Urinary bladder (tissue), 3 donors: ENCODE measurements at regions not wholly inside any gene's neighbourhood (a gene's known extent, or its start where the extent isn't known, plus 50 kb on each side); places are given as distances from the start of the nearest gene placed in this dataset.

Experiments
- DNase-seq: peaks from one replicate; pipeline ENCODE4 v3.0.0-alpha.2; 2015; ENCODE audit errors: extremely low spot score
- H3K27ac ChIP-seq: one replicate; pipeline ENCODE4 v1.5.1; 2013; ENCODE audit warnings: low read depth, mild to moderate bottlenecking, moderate library complexity
- H3K36me3 ChIP-seq: one replicate; pipeline ENCODE4 v1.6.1; 2013; ENCODE audit warnings: mild to moderate bottlenecking, moderate library complexity; ENCODE audit not compliant: insufficient read depth
- H3K4me1 ChIP-seq: one replicate; pipeline ENCODE4 v1.6.1; 2013; ENCODE audit warnings: mild to moderate bottlenecking, moderate library complexity; ENCODE audit not compliant: insufficient read depth
- H3K4me3 ChIP-seq: one replicate; pipeline ENCODE4 v1.5.1; 2013; ENCODE audit warnings: low read depth, low read length
- WGBS: extraction: QIAGEN DNeasy Blood & Tissue Kit; methylation state at CpG from one replicate; pipeline ENCODE4 v1.1.7; 2013; 5-methylcytosine and 5-hydroxymethylcytosine counted together
- donor health status: healthy with polysubstance abuse.
- donor health status: healthy.

DNA sequence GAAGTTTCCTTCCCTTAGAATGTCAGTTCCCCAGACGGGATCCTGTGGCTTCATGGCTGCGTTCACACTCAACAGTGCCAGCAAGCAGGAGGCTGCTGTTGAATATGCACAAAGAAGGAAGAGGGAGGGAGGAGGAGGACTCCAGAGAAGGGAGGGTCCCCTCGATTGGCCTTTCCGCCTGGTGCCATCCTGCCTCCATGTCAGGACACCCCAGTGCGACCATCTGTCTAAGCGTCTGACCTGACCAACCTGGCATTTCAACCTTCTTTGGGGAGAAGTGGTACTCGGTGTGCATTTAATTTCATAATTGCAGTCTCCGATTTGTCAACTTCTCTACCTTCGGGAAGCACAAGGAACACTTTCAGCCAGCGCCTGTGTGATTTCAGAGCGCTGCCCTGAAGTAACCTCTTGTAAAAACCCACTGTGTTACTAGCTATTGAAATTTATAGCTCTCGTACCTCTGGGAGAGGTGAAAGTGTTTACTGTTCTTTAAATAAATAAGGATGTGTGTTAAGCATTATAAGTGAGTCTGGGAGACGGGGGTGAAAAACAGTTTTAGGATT is 1491.9 kb downstream of the TBC1D22A start:
- no peak overlapping the region for H3K27ac ChIP-seq
- whole genome bisulfite sequencing: 10% methylated on average over 13 of the region's 13 CpGs
- no peak overlapping the region for H3K4me3 ChIP-seq
- H3K4me1 ChIP-seq: no peaks in the 10 kb centered on the region
- no peak for DNase-seq
- H3K36me3 ChIP-seq: no peaks in the 10 kb centered on the region

DNA sequence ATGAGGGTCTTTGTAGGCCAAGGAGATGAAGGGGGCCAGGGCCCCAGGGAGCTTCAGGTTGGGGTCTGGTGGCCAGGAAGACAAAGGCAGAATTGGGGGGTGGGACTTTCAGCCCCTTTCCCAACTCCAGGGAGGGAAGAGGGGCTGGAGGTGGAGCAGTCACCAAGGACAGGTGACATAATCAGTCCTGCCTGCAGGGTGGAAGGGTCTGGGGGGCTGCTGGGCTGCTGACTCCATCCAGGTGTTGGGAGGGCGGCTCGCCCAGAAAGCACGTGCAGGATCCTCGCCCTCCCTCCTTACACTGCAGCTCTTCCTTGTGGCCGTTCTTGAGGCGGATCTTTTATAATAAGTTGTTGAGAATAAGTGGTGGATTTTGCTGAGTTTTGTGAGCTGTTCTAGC is 1491.1 kb downstream of the TBC1D22A start:
- 58% methylated on average over 6 of the region's 6 CpGs for WGBS
- H3K36me3 ChIP-seq: no peaks in the 10 kb centered on the region

DNA sequence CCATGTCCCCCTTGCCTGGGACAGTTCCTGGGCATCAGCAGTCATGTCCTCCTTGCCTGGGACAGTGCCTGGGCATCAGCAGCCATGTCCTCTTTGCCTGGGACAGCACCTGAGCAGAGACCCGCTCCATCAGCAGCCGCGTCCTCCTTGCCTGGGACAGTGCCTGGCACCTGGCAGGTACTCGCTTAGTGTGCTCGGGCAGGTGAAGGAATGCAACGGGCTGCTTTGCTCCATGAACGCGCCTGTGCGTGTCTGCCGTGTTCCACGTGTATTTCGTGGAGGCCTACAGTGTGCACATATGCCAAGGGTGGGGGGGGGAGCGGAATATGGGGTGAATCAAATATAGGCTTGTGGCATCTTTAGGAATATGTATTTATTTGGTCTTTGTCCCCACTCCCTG is 1490.7 kb downstream of the TBC1D22A start:
- Histone ChIP-seq H3K4me1 (no peaks in the 10 kb centered on the region), H3K36me3 (no peaks in the 10 kb centered on the region), H3K4me3 (no peak overlapping the region), H3K27ac (no peak overlapping the region)
- no peak for DNase-seq
- 91% methylated on average over 13 of the region's 13 CpGs for WGBS

More for the DNA sequence above, 1491.1 kb downstream of the TBC1D22A start:
- H3K4me1 ChIP-seq: no peaks in the 10 kb centered on the region
- H3K4me3 ChIP-seq: no peak overlapping the region
- no peak for DNase-seq
- no peak overlapping the region for H3K27ac ChIP-seq

DNA sequence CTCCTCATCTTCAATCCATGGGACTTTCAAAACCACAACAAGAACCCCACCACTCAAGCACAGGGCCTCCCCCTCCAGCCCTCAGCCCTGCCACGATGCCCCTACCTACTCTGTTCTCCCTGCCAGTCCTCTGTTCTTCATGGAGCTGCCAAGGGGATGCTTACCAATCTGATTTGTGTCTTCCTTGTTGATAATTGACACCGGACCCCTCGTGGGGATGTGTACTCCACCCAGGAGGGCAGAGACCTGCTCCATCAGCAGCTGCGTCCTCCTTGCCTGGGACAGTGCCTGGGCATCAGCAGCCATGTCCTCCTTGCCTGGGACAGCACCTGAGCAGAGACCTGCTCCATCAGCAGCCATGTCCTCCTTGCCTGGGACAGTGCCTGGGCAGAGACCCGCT is 1489.2 kb downstream of the TBC1D22A start:
- Histone ChIP-seq H3K36me3 (no peaks in the 10 kb centered on the region), H3K4me1 (no peaks in the 10 kb centered on the region), H3K4me3 (no peak overlapping the region), H3K27ac (no peak overlapping the region)
- no peak for DNase-seq
- 81% methylated on average over 5 of the region's 5 CpGs for WGBS

DNA sequence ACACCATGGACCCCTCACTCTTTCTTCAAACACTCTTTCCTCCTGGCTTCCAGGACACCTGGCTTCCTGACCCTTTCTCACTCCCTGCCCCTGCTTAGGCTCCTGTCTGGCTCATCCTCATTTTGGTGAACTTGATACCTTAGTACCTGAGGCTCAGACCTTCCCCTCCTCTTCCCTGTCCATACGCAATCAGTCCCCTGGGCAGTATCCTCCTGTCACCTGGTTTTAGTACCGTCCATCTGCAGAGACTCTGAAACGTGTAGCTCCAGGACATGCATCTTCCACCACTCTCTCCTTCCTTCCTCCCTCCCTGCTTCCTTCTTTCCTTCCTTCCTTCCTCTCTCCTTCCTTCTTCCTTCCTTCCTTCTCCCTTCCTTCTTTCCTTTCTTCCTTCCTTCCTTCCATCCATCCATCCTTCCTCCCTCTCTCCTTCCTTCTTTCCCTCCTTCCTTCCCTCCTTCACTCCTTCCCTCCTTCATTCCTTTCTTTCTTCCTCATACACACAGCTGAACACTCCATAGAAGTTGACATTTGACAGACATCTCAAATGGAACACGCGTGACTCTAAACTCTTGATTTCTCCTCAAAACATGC is 1488.6 kb downstream of the TBC1D22A start:
- no peaks in the 10 kb centered on the region for H3K4me1 ChIP-seq
- no peak overlapping the region for H3K27ac ChIP-seq
- no peak overlapping the region for H3K4me3 ChIP-seq
- DNase-seq: no peak
- 74% methylated on average over 5 of the region's 5 CpGs for WGBS
- H3K36me3 ChIP-seq: no peaks in the 10 kb centered on the region

DNA sequence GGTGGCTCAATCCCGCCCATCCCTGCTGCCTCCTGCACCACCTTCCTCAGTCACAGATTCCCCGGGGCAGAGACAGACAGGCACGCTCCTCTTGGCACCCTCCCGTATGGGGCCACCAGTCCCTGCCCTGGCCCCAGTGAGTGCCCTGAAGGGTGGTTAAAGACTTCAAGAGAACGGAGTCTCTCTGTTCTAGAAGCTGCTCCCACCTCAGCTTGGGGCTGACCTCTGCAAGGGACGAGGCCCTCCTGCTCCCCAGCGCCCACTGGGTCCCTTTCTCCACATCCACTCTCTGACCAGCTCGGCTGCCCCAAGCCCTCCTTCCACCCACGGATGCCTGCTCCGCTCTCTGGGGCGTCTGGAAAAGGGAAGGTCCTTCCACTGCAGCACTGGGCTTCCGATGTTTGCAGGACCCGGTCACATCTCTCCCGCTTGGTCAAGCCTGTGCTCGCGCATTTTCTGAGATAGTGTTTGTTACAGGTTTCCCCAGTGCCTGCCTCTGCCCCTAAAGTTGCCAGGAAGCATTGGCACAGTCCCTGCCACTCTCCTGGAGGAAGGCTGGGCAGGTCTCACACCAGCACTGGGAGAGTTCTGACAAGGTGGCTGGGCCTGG is 1487.9 kb downstream of the TBC1D22A start:
- H3K4me1 ChIP-seq: no peaks in the 10 kb centered on the region
- no peak overlapping the region for H3K27ac ChIP-seq
- DNase-seq: no peak
- no peaks in the 10 kb centered on the region for H3K36me3 ChIP-seq
- no peak overlapping the region for H3K4me3 ChIP-seq
- 73% methylated on average over 16 of the region's 16 CpGs for WGBS

DNA sequence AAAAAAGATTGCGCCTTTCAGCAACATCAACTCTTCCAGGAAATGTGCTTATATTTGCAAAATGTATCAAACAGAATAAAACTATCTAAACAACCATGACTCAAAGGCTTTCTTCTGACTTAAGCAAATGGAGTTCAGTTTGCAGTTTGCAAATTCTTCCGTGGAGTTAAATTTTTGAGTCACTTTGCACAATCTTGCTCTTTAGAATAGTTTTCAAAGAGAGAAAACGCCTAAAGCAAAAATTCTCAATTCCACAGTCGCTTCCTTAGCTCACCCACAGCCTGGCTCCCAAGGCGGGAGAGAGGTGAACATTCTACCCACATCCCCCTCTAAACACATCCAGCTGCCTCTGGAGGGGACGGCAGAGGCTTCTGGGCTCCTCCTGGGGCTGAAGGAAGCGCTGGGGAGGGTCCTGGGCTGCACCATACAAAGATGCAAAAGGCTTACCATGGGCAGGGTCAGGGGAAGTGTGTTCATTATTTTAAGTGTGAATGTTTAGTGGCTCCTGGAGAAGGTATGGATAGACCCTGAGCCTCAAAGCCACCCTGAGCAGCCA is 1487.3 kb downstream of the TBC1D22A start:
- Histone ChIP-seq H3K27ac (no peak overlapping the region), H3K4me3 (no peak overlapping the region), H3K36me3 (no peaks in the 10 kb centered on the region), H3K4me1 (no peaks in the 10 kb centered on the region)
- 41% methylated on average over 7 of the region's 7 CpGs for WGBS
- no peak for DNase-seq

DNA sequence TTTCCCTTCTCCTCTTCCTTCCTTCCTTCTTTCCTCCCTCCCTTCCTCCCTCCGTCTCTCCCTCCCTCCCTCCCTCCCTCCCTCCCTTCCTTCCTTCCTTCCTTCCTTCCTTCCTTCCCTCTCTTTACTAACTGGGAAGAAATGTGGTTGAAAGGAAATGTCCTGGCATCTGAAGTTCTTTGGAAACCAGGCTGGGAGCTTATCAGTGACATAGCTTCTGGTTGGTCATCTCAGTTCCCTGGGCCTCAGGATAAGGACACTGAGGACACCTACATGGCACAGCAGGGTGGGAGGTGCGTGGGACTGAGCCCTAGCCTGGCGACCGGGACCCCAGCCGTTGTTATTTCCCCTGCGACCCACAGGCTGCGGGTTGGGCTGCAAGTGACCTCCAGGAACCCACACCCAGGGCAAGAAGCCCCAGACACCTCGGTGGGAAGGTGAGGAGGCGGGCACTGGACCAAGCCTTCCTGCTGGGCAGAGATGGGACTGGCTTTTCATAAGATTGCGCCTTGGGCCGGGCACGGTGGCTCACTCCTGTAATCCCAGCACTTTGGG is 1486.5 kb downstream of the TBC1D22A start:
- no peaks in the 10 kb centered on the region for H3K36me3 ChIP-seq
- no peak overlapping the region for H3K4me3 ChIP-seq
- 62% methylated on average over 10 of the region's 12 CpGs for WGBS
- DNase-seq: no peak
- H3K27ac ChIP-seq: no peak overlapping the region
- no peaks in the 10 kb centered on the region for H3K4me1 ChIP-seq

DNA sequence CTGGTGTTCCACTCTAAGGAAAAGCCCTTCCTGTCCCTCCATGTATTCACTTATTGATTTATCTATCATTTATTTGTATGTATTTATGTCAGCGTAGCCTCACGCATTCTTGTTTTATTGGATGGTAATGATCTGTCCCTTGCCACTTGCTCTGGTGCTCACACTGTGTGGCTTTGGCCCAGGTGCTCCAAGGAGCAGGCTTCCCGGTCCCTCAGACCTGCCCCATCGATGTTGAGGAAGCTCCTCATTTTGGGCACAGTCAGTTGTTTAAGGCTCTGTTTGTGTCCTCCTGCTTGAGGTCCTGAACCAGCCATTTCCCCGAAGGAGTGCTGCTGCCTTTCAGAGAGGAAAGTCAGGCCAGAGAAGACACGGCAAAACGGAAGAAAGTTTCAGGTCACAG is 1485.4 kb downstream of the TBC1D22A start:
- 83% methylated on average over 7 of the region's 7 CpGs for WGBS
- no peak for DNase-seq
- Histone ChIP-seq H3K4me1 (no peaks in the 10 kb centered on the region), H3K4me3 (no peak overlapping the region), H3K36me3 (no peaks in the 10 kb centered on the region), H3K27ac (no peak overlapping the region)

DNA sequence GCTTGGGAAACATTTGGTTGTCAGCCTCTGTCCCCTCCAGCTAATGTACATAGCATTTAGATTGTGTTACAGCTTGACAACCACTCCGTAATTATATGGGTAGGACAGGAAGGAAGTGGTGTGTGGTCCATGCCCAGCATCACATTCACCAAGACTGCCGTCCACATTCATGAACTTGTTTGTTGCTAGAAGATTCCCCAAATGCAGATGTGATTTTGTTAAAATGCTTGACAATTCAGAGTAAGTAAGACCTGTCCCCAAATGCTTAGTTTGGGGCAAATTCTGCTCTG is 1482.7 kb downstream of the TBC1D22A start:
- Histone ChIP-seq H3K4me1 (no peaks in the 10 kb centered on the region), H3K27ac (no peak overlapping the region), H3K4me3 (no peak overlapping the region), H3K36me3 (no peaks in the 10 kb centered on the region)
- no peak for DNase-seq
- WGBS: 44% methylated on average over 2 of the region's 2 CpGs

DNA sequence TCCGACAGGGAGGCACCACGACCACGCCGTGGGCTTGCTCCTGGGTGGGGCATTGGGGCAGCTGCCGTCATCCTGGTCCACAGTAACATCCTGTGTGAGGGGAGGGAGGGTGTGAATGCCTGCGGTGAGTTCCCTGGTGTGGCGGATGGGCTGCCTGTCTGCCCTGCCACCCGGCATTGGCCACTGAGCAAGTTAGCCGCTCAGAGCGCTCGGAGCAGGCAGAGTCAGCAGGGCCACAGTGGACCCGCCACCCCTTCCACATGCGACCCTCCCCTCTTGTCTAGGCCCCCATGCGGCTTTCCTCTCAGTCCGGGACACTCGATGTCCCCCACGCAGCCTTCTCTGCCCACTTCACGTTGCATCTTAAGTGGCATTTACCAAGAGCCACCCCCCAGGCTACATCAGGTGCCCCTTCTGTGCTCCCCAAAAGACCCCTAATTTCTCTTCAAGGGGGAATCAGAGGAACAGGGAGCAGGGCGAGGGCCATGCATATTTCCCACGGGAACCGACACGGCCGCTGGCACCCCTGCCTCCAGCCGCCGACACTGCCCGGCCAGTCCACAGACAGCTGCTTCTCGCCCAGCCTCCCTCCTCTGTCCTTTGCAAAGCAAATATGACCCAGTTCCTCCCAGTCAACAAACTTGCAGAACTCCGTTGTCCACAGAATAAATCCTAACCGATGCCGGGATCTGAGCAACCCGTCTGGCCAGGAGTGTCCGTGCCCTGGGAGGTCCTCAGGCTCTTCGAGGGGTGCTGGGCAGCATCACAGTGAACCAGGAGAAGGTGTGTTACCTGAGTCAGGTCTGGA is 1482.1 kb downstream of the TBC1D22A start:
- Histone ChIP-seq H3K4me3 (no peak overlapping the region), H3K4me1 (no peaks in the 10 kb centered on the region), H3K36me3 (no peaks in the 10 kb centered on the region), H3K27ac (no peak overlapping the region)
- DNase-seq: no peak
- WGBS: 94% methylated on average over 33 of the region's 33 CpGs

DNA sequence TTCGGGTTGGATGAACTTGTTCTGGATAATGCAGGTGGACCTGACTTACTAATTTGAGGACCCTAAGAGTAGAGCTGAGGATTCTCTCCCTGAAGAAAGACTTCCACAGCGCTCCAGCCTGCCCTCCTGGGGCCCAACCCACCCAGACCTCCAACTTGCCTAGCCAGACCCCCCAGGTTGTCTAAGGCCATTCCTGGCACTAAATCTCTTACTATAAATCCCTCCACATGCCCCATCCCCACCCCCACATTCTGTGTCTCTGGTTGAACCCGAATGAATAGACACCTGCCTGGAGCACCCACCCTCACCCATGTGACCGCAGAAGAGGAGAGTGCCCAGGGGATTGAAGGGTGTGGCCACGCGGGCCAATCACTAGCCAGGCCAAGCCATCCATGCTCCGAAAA is 1480.0 kb downstream of the TBC1D22A start:
- no peak overlapping the region for H3K4me3 ChIP-seq
- 88% methylated on average over 7 of the region's 7 CpGs for WGBS
- no peak overlapping the region for H3K27ac ChIP-seq
- H3K4me1 ChIP-seq: no peaks in the 10 kb centered on the region
- DNase-seq: no peak
- no peaks in the 10 kb centered on the region for H3K36me3 ChIP-seq

DNA sequence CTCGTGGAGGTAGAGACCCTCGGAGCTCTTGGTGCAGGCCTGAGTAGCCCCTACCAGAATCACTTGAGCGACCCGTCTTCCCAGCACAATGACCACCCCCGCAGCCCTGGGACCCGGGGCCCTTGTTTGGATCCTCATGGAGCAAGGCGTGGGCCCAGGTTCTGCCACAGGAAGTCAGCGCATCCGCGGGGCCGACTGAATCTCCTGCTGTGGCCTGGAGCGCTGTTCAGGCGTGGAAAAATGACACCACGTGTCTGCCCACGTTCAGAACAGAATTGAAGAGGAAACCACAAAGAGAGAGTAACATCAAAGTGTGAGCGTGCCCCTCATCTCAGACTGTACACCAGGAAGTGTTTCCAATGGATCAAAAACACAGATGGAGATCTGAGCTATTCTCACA is 1479.2 kb downstream of the TBC1D22A start:
- H3K36me3 ChIP-seq: no peaks in the 10 kb centered on the region
- DNase-seq: no peak
- no peaks in the 10 kb centered on the region for H3K4me1 ChIP-seq
- no peak overlapping the region for H3K4me3 ChIP-seq
- 81% methylated on average over 16 of the region's 16 CpGs for WGBS
- no peak overlapping the region for H3K27ac ChIP-seq

DNA sequence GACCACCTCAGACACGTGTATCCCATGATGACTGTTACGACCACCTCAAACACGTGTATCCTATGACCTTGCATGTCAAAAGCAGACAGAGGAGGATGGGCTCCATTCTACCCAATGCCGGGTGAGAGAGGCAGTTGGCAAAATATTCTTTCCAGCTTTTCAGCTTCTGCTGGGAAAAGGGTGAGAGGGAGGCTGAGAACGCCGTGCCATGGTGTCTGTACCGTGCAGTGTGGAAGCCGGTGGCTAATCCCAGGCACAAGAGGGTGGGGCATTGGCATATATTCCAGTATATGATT is 1478.4 kb downstream of the TBC1D22A start:
- 91% methylated on average over 8 of the region's 8 CpGs for WGBS
- H3K27ac ChIP-seq: no peak overlapping the region
- no peaks in the 10 kb centered on the region for H3K36me3 ChIP-seq
- no peak overlapping the region for H3K4me3 ChIP-seq
- H3K4me1 ChIP-seq: no peaks in the 10 kb centered on the region
- no peak for DNase-seq
